Nephron progenitor cell (in vitro differentiated cells): ENCODE measurements at regions not wholly inside any gene's neighbourhood (a gene's known extent, or its start where the extent isn't known, plus 50 kb on each side); places are given as distances from the start of the nearest gene placed in this dataset.

Experiments used
- DNase-seq: peaks from one replicate; pipeline ENCODE4 v3.0.0; 2021
- H3K27ac Mint-ChIP-seq: 2 replicates; pipeline ENCODE4 v1.8.0; 2021; ENCODE audit warnings: mild to moderate bottlenecking, moderate library complexity, mixed read lengths
- H3K27me3 Mint-ChIP-seq: 2 replicates; pipeline ENCODE4 v1.8.0; 2021; ENCODE audit warnings: mild to moderate bottlenecking, low read depth, mixed read lengths; ENCODE audit not compliant: poor library complexity
- H3K36me3 Mint-ChIP-seq: 2 replicates; pipeline ENCODE4 v1.8.0; 2021; ENCODE audit warnings: low read depth, mixed read lengths
- H3K4me1 Mint-ChIP-seq: 2 replicates; pipeline ENCODE4 v1.8.0; 2021; ENCODE audit warnings: mixed read lengths
- H3K4me3 Mint-ChIP-seq: 2 replicates; pipeline ENCODE4 v1.8.0; 2021; ENCODE audit warnings: mild to moderate bottlenecking, moderate library complexity, mixed read lengths
- H3K9me3 Mint-ChIP-seq: 2 replicates; pipeline ENCODE4 v1.8.0; 2021; ENCODE audit warnings: mild to moderate bottlenecking, moderate library complexity, mixed read lengths
- CTCF ChIP-seq: fragments of 200-600 bp; sonication (generic); IDR thresholded peaks from 2 replicates; pipeline ENCODE4 v1.5.0; 2021; ENCODE audit warnings: antibody characterized with exemption

DNA sequence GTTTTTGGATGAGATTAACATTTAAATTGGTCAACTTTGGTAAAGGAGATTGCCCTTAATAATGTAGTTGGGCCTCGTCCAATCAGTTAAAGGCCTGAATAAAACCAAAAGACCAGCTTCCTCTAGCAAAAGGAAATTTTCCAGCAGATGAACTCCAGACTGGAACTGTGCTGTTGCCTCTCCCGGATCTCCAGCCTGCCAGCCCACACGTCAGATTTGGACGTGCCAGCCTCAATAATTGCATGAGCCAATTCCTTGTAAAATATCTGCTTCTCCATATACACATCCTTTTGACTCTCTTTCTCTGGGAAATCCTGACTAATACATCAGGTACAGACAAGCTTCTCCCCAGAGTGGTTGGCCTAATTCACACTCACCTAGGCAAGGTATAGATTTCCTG, 175.8 kb upstream of the ADCY2 start:
- TF ChIP-seq CTCF, result no peak
- H3K4me3 Mint-ChIP-seq, result no peak overlapping the region
- H3K27ac Mint-ChIP-seq, result no peak overlapping the region
- peaks cover 3% of the 10 kb centered on the region for H3K27me3 Mint-ChIP-seq
- peaks cover 43% of the 10 kb centered on the region for H3K9me3 Mint-ChIP-seq
- peaks cover 23% of the 10 kb centered on the region for H3K4me1 Mint-ChIP-seq
- H3K36me3 Mint-ChIP-seq, result peaks cover 36% of the 10 kb centered on the region
- DNase-seq, result no peak

DNA sequence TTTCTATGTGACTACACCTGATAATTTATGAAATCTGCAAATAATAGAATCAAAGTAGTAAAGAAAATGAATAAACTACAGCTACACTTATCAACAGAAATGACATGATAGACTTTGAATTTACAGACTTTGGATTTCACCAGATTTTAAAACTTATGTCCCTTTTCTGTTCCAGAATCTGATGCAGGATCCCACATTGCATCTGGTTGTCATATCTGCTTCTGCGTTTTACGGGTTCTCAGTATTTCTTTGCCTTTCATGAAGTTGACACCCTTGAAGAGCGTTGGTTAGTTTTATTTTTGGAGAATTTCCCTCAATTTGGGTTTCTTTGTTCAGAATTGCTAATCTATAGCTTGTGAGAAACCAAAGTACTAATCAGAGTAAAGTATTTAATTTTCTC, 174.9 kb upstream of the ADCY2 start:
- no peak for DNase-seq
- TF ChIP-seq CTCF, result no peak
- Mint-ChIP-seq H3K36me3 (peaks cover 36% of the 10 kb centered on the region), H3K9me3 (peaks cover 43% of the 10 kb centered on the region), H3K27me3 (peaks cover 3% of the 10 kb centered on the region), H3K4me1 (peaks cover 31% of the 10 kb centered on the region), H3K27ac (no peak overlapping the region), H3K4me3 (no peak overlapping the region)

DNA sequence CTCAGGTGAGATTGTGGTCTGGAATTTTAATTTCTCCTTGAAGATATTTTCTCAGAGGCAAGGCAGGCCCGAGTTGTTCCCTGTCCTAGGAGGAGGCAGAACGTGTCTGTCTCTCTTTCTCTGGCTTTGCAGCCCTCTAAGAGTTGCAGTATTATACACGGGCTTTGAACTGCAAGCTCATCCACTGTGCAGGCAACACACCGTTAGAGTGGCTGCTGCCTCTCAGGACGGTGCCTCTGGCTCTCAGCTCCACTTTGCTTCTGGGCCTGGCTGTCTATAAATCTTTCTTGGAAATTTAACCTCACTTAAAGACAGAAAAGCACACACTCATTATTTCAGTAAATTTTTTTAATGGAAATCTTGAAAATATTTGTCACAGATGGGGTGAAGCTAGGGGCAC, 170.1 kb upstream of the ADCY2 start:
- no peak for TF ChIP-seq CTCF
- Mint-ChIP-seq H3K4me1 (peaks cover 31% of the 10 kb centered on the region), H3K27ac (peak overlapping the region; percentile 84), H3K36me3 (peaks cover 50% of the 10 kb centered on the region), H3K27me3 (peaks cover 8% of the 10 kb centered on the region), H3K4me3 (no peak overlapping the region), H3K9me3 (peaks cover 56% of the 10 kb centered on the region)
- DNase-seq, result no peak

DNA sequence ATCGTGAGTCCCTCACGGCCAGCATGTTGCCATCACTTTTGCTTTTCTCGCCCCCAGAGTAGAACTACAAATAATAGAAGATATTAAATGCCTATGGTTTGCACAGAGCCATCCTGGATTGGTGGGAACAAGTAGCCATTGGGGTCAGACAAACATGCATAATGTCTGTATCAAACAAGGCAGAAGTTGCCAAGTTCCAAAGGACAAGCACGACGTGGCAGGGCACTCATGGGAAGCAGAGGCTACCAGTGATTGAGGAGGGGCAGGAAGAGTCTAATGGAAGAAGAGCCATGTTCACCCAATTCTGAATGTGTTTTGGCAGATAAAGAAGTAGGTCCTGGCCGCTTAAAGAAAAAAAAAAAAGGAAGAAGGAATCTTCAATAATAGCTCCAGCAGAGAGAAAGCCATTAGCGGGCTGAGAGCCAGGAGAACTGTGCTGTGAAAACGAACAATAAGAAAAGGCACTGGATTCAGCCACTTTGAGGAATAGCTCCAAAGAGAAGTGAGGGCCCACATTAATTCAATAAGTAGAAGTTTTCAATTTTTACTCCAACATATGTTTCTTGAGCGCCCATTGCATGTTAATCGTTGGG, 153.7 kb upstream of the ADCY2 start:
- Mint-ChIP-seq H3K4me3 (no peak overlapping the region), H3K9me3 (no peaks in the 10 kb centered on the region), H3K36me3 (no peaks in the 10 kb centered on the region), H3K4me1 (peaks cover 28% of the 10 kb centered on the region), H3K27ac (no peak overlapping the region), H3K27me3 (peaks cover 2% of the 10 kb centered on the region)
- DNase-seq, result no peak
- no peak for TF ChIP-seq CTCF

- H3K4me1 Mint-ChIP-seq, result peaks cover 21% of the 10 kb centered on the region
- no peaks in the 10 kb centered on the region for H3K27me3 Mint-ChIP-seq
- no peaks in the 10 kb centered on the region for H3K9me3 Mint-ChIP-seq
- no peak overlapping the region for H3K27ac Mint-ChIP-seq
- no peak for DNase-seq
- H3K36me3 Mint-ChIP-seq, result no peaks in the 10 kb centered on the region
- no peak for TF ChIP-seq CTCF
- no peak overlapping the region for H3K4me3 Mint-ChIP-seq
These were observed 151.7 kb upstream of the ADCY2 start for GRCh38 chr5:7244208-7244607.

DNA sequence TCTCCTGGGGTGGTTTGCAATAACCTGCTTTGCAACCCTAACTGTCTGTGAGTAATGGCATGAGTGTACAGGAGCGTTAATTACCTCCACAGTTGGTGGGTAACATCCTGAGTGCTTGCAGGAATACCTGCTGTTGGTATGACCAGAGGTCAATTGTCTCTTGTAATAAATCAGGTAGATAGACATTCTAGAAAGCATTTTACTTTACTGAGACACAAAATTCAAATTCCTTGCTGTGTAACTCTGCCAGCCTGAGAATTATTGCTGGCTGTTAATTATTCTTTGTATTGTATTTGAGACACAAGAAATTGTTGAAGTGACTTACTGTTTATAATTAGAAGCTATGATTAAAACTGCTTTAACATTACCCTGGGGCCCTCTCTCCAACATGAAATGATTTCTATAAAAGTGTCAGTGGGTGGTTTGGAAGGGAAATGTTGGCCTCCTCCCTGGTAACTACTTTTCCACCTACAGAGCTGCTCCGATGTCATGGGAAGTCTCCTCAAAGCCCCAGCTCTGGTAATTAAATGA, 150.8 kb upstream of the ADCY2 start:
- TF ChIP-seq CTCF, result no peak
- H3K36me3 Mint-ChIP-seq, result no peaks in the 10 kb centered on the region
- H3K9me3 Mint-ChIP-seq, result no peaks in the 10 kb centered on the region
- H3K4me1 Mint-ChIP-seq, result peaks cover 21% of the 10 kb centered on the region
- H3K27me3 Mint-ChIP-seq, result no peaks in the 10 kb centered on the region
- DNase-seq, result no peak
- H3K4me3 Mint-ChIP-seq, result peak overlapping the region; percentile 17
- peak overlapping the region; percentile 98 for H3K27ac Mint-ChIP-seq
